Endothelial cell of umbilical vein (primary cell): ENCODE measurements at regions not wholly inside any gene's neighbourhood (a gene's known extent, or its start where the extent isn't known, plus 50 kb on each side); places are given as distances from the start of the nearest gene placed in this dataset.

Experiments used
- BruUV-seq: library from RNA; stranded (reverse); fragments of 400-500 nt; replicated peaks from 2 replicates; lab custom pipeline; 2021; lab: Mats Ljungman, UMichigan
- CTCF ChIA-PET: fragments of 300-600, 350-600 bp; sonication (Branson Sonifier 250); formaldehyde crosslinking; loops from one replicate; lab custom pipeline; 2021; ENCODE audit warnings: antibody characterized with exemption, inconsistent platforms; lab: Charles Lee
- POLR2A ChIA-PET: fragments of 300-600, 350-600 bp; sonication (Branson Sonifier 250); formaldehyde crosslinking; loops from one replicate; lab custom pipeline; 2021; ENCODE audit warnings: antibody characterized with exemption, inconsistent platforms; lab: Charles Lee
- DNase-seq: peaks from one replicate; pipeline ENCODE4 v3.0.0-alpha.2; 2011; ENCODE audit warnings: low read depth, low spot score
- FAIRE-seq: peaks from 2 replicates; lab custom pipeline; 2011; peaks lifted over from hg19 to GRCh38; lab: Jason Lieb, UNC
- H2AFZ ChIP-seq: 2 replicates; pipeline ENCODE4 v1.6.0; 2012; ENCODE audit warnings: low read depth, low read length, control low read depth, inconsistent platforms
- H3K27ac ChIP-seq: 2 replicates; pipeline ENCODE4 v1.5.1; 2011; ENCODE audit warnings: low read depth, mild to moderate bottlenecking, control low read depth, low read length, moderate library complexity; ENCODE audit not compliant: insufficient read depth
- H3K27me3 ChIP-seq, 2 experiments: 2 replicates each; pipeline versions ENCODE4 v1.6.0 to v1.6.1; 2011; ENCODE audit warnings: low read length in 2 of 2, mixed read lengths in 1 of 2; ENCODE audit not compliant: control insufficient read depth in 2 of 2, insufficient read depth in 2 of 2
- H3K36me3 ChIP-seq, 2 experiments: 2 replicates in 1 of 2; 3 replicates in 1 of 2; pipeline ENCODE4 v1.5.1; 2011; ENCODE audit warnings: low read length in 2 of 2, mild to moderate bottlenecking in 1 of 2, moderate library complexity in 1 of 2; ENCODE audit not compliant: control insufficient read depth in 2 of 2, insufficient read depth in 2 of 2; ENCODE audit errors: extremely low read depth in 1 of 2
- H3K4me1 ChIP-seq: 3 replicates; pipeline ENCODE4 v1.5.1; 2011; ENCODE audit warnings: mild to moderate bottlenecking, low read length; ENCODE audit not compliant: control insufficient read depth, insufficient read depth; ENCODE audit errors: extremely low read depth
- H3K4me2 ChIP-seq: 2 replicates; pipeline ENCODE4 v1.6.1; 2011; ENCODE audit warnings: low read length, control low read depth, mixed read lengths; ENCODE audit not compliant: insufficient read depth
- H3K4me3 ChIP-seq, 3 experiments: fragments of 200-600 bp in 1 of 3; sonication (generic), shearing (Covaris generic) in 1 of 3; replicated peaks in 1 of 3; 2 replicates each; pipeline ENCODE4 v1.5.1; 2011 to 2016; ENCODE audit warnings: control low read depth in 3 of 3, low read length in 3 of 3, mild to moderate bottlenecking in 2 of 3, inconsistent platforms in 1 of 3, low read depth in 1 of 3, moderate library complexity in 1 of 3; ENCODE audit not compliant: insufficient read depth in 1 of 3
- H3K79me2 ChIP-seq: 2 replicates; pipeline ENCODE4 v1.6.0; 2012; ENCODE audit warnings: low read length, inconsistent platforms; ENCODE audit not compliant: control insufficient read depth, insufficient read depth
- H3K9ac ChIP-seq: replicated peaks from 2 replicates; pipeline ENCODE3; 2011; ENCODE audit warnings: low read length, control low read depth; ENCODE audit not compliant: insufficient read depth; ENCODE audit errors: extremely low read depth
- H3K9me1 ChIP-seq: replicated peaks from 3 replicates; pipeline ENCODE4 v1.6.0; 2011; ENCODE audit warnings: mild to moderate bottlenecking, low read length; ENCODE audit not compliant: control insufficient read depth, insufficient read depth; ENCODE audit errors: extremely low read depth
- H3K9me3 ChIP-seq: replicated peaks from 2 replicates; pipeline ENCODE4 v1.5.1; 2012; ENCODE audit warnings: low read length, inconsistent platforms; ENCODE audit not compliant: control insufficient read depth, insufficient read depth
- H4K20me1 ChIP-seq: replicated peaks from 2 replicates; pipeline ENCODE3; 2011; ENCODE audit warnings: mild to moderate bottlenecking, low read length; ENCODE audit not compliant: control insufficient read depth, insufficient read depth; ENCODE audit errors: extremely low read depth
- CTCF ChIP-seq, 2 donors: IDR thresholded peaks; 1 replicate in 1 of 2; 2 replicates in 1 of 2; pipeline ENCODE4 v1.5.1; 2011; ENCODE audit warnings: low read length in 2 of 2, mild to moderate bottlenecking in 2 of 2, moderate library complexity in 2 of 2, control low read depth in 1 of 2, inconsistent platforms in 1 of 2, low read depth in 1 of 2; ENCODE audit not compliant: insufficient read depth in 1 of 2; ENCODE audit errors: extremely low read depth in 1 of 2
- EZH2 ChIP-seq: IDR thresholded peaks from 2 replicates; pipeline ENCODE4 v1.6.1; 2012; ENCODE audit warnings: borderline replicate concordance, low read depth, mild to moderate bottlenecking, moderate library complexity, low read length, inconsistent platforms; ENCODE audit not compliant: severe bottlenecking
- FOS ChIP-seq: IDR thresholded peaks from 2 replicates; pipeline ENCODE4 v1.6.1; 2011; ENCODE audit warnings: mild to moderate bottlenecking, low read length, moderate library complexity, borderline replicate concordance; ENCODE audit not compliant: insufficient read depth
- GATA2 ChIP-seq: IDR thresholded peaks from 2 replicates; pipeline ENCODE4 v1.7.0; 2011; ENCODE audit warnings: low read depth, mild to moderate bottlenecking, moderate library complexity, mixed read lengths, low read length; ENCODE audit not compliant: insufficient read length, insufficient read depth
- JUN ChIP-seq: IDR thresholded peaks from 2 replicates; pipeline ENCODE4 v1.6.1; 2011; ENCODE audit warnings: borderline replicate concordance, low read depth; ENCODE audit not compliant: insufficient read length, insufficient read depth
- MAX ChIP-seq: IDR thresholded peaks from 2 replicates; pipeline ENCODE4 v1.6.1; 2011; ENCODE audit not compliant: insufficient read depth, insufficient read length
- MYC ChIP-seq: IDR thresholded peaks from one replicate; pipeline ENCODE4 v1.6.1; 2011; ENCODE audit warnings: mild to moderate bottlenecking, low read depth, low read length
- POLR2A ChIP-seq: IDR thresholded peaks from 2 replicates; pipeline ENCODE4 v1.6.1; 2012; ENCODE audit warnings: low read depth, mild to moderate bottlenecking, control low read depth, low read length
- POLR2AphosphoS5 ChIP-seq: IDR thresholded peaks from 2 replicates; pipeline ENCODE4 v1.6.1; 2012; ENCODE audit warnings: low read depth, mild to moderate bottlenecking, control low read depth, low read length, moderate library complexity; ENCODE audit not compliant: insufficient read depth
- dilution Hi-C: fragments of 300-500 bp; cut with MboI; formaldehyde crosslinking; loops from one replicate; pipeline ENCODE4 v1.15.0; 2019; ENCODE audit warnings: low sequenced_read_pairs; ENCODE audit not compliant: extremely low pct_ligation_motif_present
- intact Hi-C: fragments of 100-400 bp; cut with micrococcal nuclease; formaldehyde crosslinking; loops from one replicate; pipeline ENCODE4 v1.10.0; 2022

- POLR2A ChIA-PET: no interaction called here
- Histone ChIP-seq H3K9ac (no peak overlapping the region), H3K9me1 (no peaks in the 10 kb centered on the region), H3K4me1 (no peaks in the 10 kb centered on the region), H4K20me1 (no peaks in the 10 kb centered on the region), H3K9me3 (peaks cover 5% of the 10 kb centered on the region), H3K27ac (no peak overlapping the region), H3K36me3 (no peaks in the 10 kb centered on the region), H3K4me3 (no peak overlapping the region), H3K4me2 (no peak overlapping the region), H2AFZ (no peak overlapping the region), H3K79me2 (no peaks in the 10 kb centered on the region), H3K27me3 (no peaks in the 10 kb centered on the region)
- TF ChIP-seq MYC: no peak
- no peak for TF ChIP-seq POLR2AphosphoS5
- no peak for TF ChIP-seq FOS
- TF ChIP-seq JUN: no peak
- TF ChIP-seq MAX: no peak
- no peak for TF ChIP-seq CTCF (IDR thresholded peaks at IDR 0.05; ENCODE audit: extremely low read depth in 1 of 2, insufficient read depth in 1 of 2, low read depth in 1 of 2, low read length in 2 of 2)
- TF ChIP-seq EZH2: no peak
- TF ChIP-seq GATA2: no peak
- TF ChIP-seq POLR2A: no peak
- no TSS peak for BruUV-seq
- FAIRE-seq: no peak
- DNase-seq: no peak
- dilution Hi-C loops: no loop called here
- intact Hi-C loops: no loop called here
- CTCF ChIA-PET: no interaction called here
Measured at GRCh38 chr4:175147233-175147632, 229.1 kb downstream of the ADAM29 start.
